Body of pancreas (tissue), 4 donors: ENCODE measurements at regions not wholly inside any gene's neighbourhood (a gene's known extent, or its start where the extent isn't known, plus 50 kb on each side); places are given as distances from the start of the nearest gene placed in this dataset.

ENCODE experiments used
- ATAC-seq: fragments of 150-250 bp; one replicate; pipeline ENCODE4 v1.9.1; 2016
- DNase-seq, 4 donors: peaks; one replicate each; pipeline ENCODE4 v3.0.0-alpha.2; 2019
- H3K27ac ChIP-seq, 4 donors: fragments of 200-600 bp; sonication (generic); 1 replicate in 3 of 4; 2 replicates in 1 of 4; pipeline versions ENCODE4 v1.5.1 to v1.6.1; 2016 to 2019; ENCODE audit warnings: mild to moderate bottlenecking in 1 of 4, mixed read lengths in 1 of 4, moderate library complexity in 1 of 4
- H3K27me3 ChIP-seq, 2 donors: fragments of 200-600 bp; sonication (generic); one replicate each; pipeline ENCODE4 v1.6.0; 2016; ENCODE audit warnings: mild to moderate bottlenecking in 1 of 2
- H3K36me3 ChIP-seq, 2 donors: fragments of 200-600 bp; sonication (generic); replicated peaks in 1 of 2; 2 replicates each; pipeline ENCODE4 v1.5.1; 2016; ENCODE audit warnings: low read depth in 2 of 2; ENCODE audit not compliant: insufficient read depth in 1 of 2
- H3K4me1 ChIP-seq: fragments of 200-600 bp; sonication (generic); one replicate; pipeline ENCODE4 v1.6.0; 2016
- H3K4me3 ChIP-seq, 2 donors: fragments of 200-600 bp; sonication (generic); 1 replicate in 1 of 2; 2 replicates in 1 of 2; pipeline ENCODE4 v1.5.1; 2016 to 2019
- H3K9me3 ChIP-seq, 3 donors: fragments of 200-600 bp; sonication (generic); 1 replicate in 2 of 3; 2 replicates in 1 of 3; pipeline ENCODE4 v1.5.1; 2016
- POLR2A ChIP-seq, 3 donors: fragments of 450-650 bp; IDR thresholded peaks; one replicate each; pipeline ENCODE4 v1.6.1; 2016; ENCODE audit warnings: antibody characterized with exemption in 3 of 3, mild to moderate bottlenecking in 2 of 3
- WGBS, 2 donors: methylation state at CpG; one replicate each; pipeline ENCODE4 v1.1.5; 2017; 5-methylcytosine and 5-hydroxymethylcytosine counted together
- intact Hi-C: fragments of 100-400 bp; cut with DNase I; formaldehyde crosslinking; loops from one replicate; pipeline ENCODE4 v1.15.1; 2023
- TF ChIP-seq, protein P1 (sequence below), 7 experiments: fragments of 450-650 bp in 4 of 7; fragments of 200-600 bp in 3 of 7; sonication (generic) in 3 of 7; IDR thresholded peaks; one replicate each; pipeline ENCODE4 v1.5.1; 2016 to 2019; ENCODE audit warnings: antibody characterized with exemption in 7 of 7

- 85 to 92% methylated on average over 2 of the region's 2 CpGs for WGBS, 2 donors
- no peak for ATAC-seq
- Histone ChIP-seq H3K27ac (no peak overlapping the region), H3K36me3 (no peaks in the 10 kb centered on the region), H3K4me1 (no peaks in the 10 kb centered on the region), H3K4me3 (no peak overlapping the region), H3K27me3 (no peaks in the 10 kb centered on the region), H3K9me3 (no peaks in the 10 kb centered on the region)
- DNase-seq: no peak
- TF ChIP-seq, protein P1, sequence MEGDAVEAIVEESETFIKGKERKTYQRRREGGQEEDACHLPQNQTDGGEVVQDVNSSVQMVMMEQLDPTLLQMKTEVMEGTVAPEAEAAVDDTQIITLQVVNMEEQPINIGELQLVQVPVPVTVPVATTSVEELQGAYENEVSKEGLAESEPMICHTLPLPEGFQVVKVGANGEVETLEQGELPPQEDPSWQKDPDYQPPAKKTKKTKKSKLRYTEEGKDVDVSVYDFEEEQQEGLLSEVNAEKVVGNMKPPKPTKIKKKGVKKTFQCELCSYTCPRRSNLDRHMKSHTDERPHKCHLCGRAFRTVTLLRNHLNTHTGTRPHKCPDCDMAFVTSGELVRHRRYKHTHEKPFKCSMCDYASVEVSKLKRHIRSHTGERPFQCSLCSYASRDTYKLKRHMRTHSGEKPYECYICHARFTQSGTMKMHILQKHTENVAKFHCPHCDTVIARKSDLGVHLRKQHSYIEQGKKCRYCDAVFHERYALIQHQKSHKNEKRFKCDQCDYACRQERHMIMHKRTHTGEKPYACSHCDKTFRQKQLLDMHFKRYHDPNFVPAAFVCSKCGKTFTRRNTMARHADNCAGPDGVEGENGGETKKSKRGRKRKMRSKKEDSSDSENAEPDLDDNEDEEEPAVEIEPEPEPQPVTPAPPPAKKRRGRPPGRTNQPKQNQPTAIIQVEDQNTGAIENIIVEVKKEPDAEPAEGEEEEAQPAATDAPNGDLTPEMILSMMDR (IDR thresholded peaks at IDR 0.05): no peak
- intact Hi-C loops: no loop called here
Measured at GRCh38 chr9:20114974-20115373, 326.1 kb upstream of the SLC24A2 start.

DNA sequence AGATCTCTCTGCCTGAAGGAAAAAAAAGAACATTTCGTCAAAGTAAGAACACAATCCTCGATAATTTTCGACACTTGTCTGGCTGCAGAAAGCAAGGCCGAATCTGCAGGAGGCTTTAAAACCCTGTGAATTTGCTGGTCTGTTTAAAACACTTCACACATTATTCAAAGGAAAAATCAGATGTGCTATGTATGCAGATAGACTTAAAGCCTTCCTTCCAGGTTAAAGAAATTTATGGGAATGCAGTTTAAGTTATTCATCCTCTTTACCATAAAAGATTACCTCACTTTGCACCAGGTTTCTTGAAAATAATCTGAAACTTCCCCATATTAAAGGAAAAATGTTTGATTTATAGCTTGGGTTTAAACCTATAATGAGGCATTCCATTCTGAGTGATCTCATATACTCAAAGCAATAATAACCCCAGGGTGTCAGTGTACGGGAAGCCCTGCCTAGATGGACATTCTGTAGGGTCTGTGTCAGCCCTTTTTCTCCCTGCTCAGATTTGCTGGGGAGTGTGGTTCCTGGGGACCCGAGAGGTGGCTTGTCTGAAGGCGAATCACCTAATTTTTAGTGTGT, 323.5 kb upstream of the SLC24A2 start:
- no peak for ATAC-seq
- no peaks in the 10 kb centered on the region for H3K27me3 ChIP-seq
- H3K9me3 ChIP-seq: no peaks in the 10 kb centered on the region
- no peak for DNase-seq
- no peak overlapping the region for H3K4me3 ChIP-seq
- WGBS, 2 donors: 48 to 51% methylated on average over 7 of the region's 7 CpGs
- no peaks in the 10 kb centered on the region for H3K4me1 ChIP-seq
- no peaks in the 10 kb centered on the region for H3K36me3 ChIP-seq
- TF ChIP-seq, protein P1 (IDR thresholded peaks at IDR 0.05): no peak
- no peak for TF ChIP-seq POLR2A (IDR thresholded peaks at IDR 0.05)
- H3K27ac ChIP-seq: no peak overlapping the region
- intact Hi-C loops: no loop called here

- 70 to 74% methylated on average over 3 of the region's 3 CpGs for WGBS, 2 donors
- intact Hi-C loops: no loop called here
- Histone ChIP-seq H3K4me3 (no peak overlapping the region), H3K27me3 (no peaks in the 10 kb centered on the region), H3K27ac (no peak overlapping the region), H3K4me1 (no peaks in the 10 kb centered on the region), H3K9me3 (no peaks in the 10 kb centered on the region), H3K36me3 (no peaks in the 10 kb centered on the region)
- no peak for ATAC-seq
- TF ChIP-seq, protein P1 (IDR thresholded peaks at IDR 0.05): no peak
- TF ChIP-seq POLR2A (IDR thresholded peaks at IDR 0.05): no peak
- no peak for DNase-seq
Measured at GRCh38 chr9:20111173-20111843, 322.5 kb upstream of the SLC24A2 start.

GRCh38 chr9:20095430-20096092, 306.7 kb upstream of the SLC24A2 start:
- WGBS, 2 donors: 57 to 73% methylated on average over 5 of the region's 5 CpGs
- DNase-seq: no peak
- no peaks in the 10 kb centered on the region for H3K4me1 ChIP-seq

More at GRCh38 chr9:20095430-20096092, 306.7 kb upstream of the SLC24A2 start:
- no peaks in the 10 kb centered on the region for H3K36me3 ChIP-seq
- no peaks in the 10 kb centered on the region for H3K27me3 ChIP-seq
- no peaks in the 10 kb centered on the region for H3K9me3 ChIP-seq
- TF ChIP-seq, protein P1 (IDR thresholded peaks at IDR 0.05): no peak
- no peak for TF ChIP-seq POLR2A (IDR thresholded peaks at IDR 0.05)
- no peak for ATAC-seq
- intact Hi-C loops: no loop called here
- no peak overlapping the region for H3K4me3 ChIP-seq
- H3K27ac ChIP-seq: no peak overlapping the region
